ENCODE measurements at regions not wholly inside any gene's neighbourhood (a gene's known extent, or its start where the extent isn't known, plus 50 kb on each side); places are given as distances from the start of the nearest gene placed in this dataset.

- 33% methylated on average over 1 of the region's 2 CpGs for WGBS (ENCODE audit: insufficient coverage)
- intact Hi-C loops (cut with micrococcal nuclease), result no loop called here
- no peak for TF ChIP-seq CTCF (IDR thresholded peaks at IDR 0.05)
- H3K4me1 Mint-ChIP-seq, result peaks cover 10 to 12% of the 10 kb centered on the region in 2 donors
- H3K36me3 ChIP-seq (ENCODE audit: control insufficient read depth, insufficient read depth, low read length), result no peaks in the 10 kb centered on the region
- no peak for DNase-seq
- no peak overlapping the region for H3K4me3 ChIP-seq (ENCODE audit: low read length)
- H3K27ac Mint-ChIP-seq, result no peak overlapping the region
- no peaks in the 10 kb centered on the region for H3K27me3 ChIP-seq (ENCODE audit: control insufficient read depth, insufficient read depth, low read length)
- H3K27ac ChIP-seq (ENCODE audit: low read length), result no peak overlapping the region
- no peaks in the 10 kb centered on the region for H3K36me3 Mint-ChIP-seq
- H3K9me3 ChIP-seq (ENCODE audit: control insufficient read depth, insufficient read depth, low read length), result peaks cover 8% of the 10 kb centered on the region
- peaks cover 7% of the 10 kb centered on the region for H3K4me1 ChIP-seq (ENCODE audit: control insufficient read depth, insufficient read depth, low read length)
- H3K9me3 Mint-ChIP-seq, result no peaks in the 10 kb centered on the region
- peaks cover 15 to 18% of the 10 kb centered on the region in 2 donors for H3K27me3 Mint-ChIP-seq (ENCODE audit: low read depth in 2 of 2)
- no peak overlapping the region for H3K4me3 Mint-ChIP-seq
- no peak for ATAC-seq
Observed at GRCh38 chr11:123258877-123259276, 63.8 kb upstream of the CLMP start.

GRCh38 chr11:123257370-123257769 is 62.3 kb upstream of the CLMP start:
- Mint-ChIP-seq H3K4me3 (no peak overlapping the region), H3K4me1 (peaks cover 10 to 12% of the 10 kb centered on the region in 2 donors), H3K27me3 (ENCODE audit: low read depth in 2 of 2) (peaks cover 9 to 11% of the 10 kb centered on the region in 2 donors), H3K27ac (no peak overlapping the region), H3K36me3 (no peaks in the 10 kb centered on the region), H3K9me3 (no peaks in the 10 kb centered on the region)
- H3K4me1 ChIP-seq (ENCODE audit: control insufficient read depth, insufficient read depth, low read length), result peaks cover 7% of the 10 kb centered on the region
- no peak for TF ChIP-seq CTCF (IDR thresholded peaks at IDR 0.05)
- DNase-seq (no peak), ATAC-seq (no peak)
- H3K27me3 ChIP-seq (ENCODE audit: control insufficient read depth, insufficient read depth, low read length), result no peaks in the 10 kb centered on the region
- H3K36me3 ChIP-seq (ENCODE audit: control insufficient read depth, insufficient read depth, low read length), result no peaks in the 10 kb centered on the region
- H3K4me3 ChIP-seq (ENCODE audit: low read length), result no peak overlapping the region
- intact Hi-C loops (cut with micrococcal nuclease), result no loop called here
- no peak overlapping the region for H3K27ac ChIP-seq (ENCODE audit: low read length)
- WGBS (ENCODE audit: insufficient coverage), result 94% methylated on average over 2 of the region's 5 CpGs
- peaks cover 8% of the 10 kb centered on the region for H3K9me3 ChIP-seq (ENCODE audit: control insufficient read depth, insufficient read depth, low read length)

- 94% methylated on average over 8 of the region's 8 CpGs for WGBS (ENCODE audit: insufficient coverage)
- peaks cover 0 to 6% of the 10 kb centered on the region in 2 donors for H3K4me1 Mint-ChIP-seq
- H3K27ac Mint-ChIP-seq, result no peak overlapping the region
- peaks cover 2 to 21% of the 10 kb centered on the region in 2 donors for H3K27me3 Mint-ChIP-seq (ENCODE audit: low read depth in 2 of 2)
- H3K36me3 Mint-ChIP-seq, result no peaks in the 10 kb centered on the region
- Histone ChIP-seq H3K36me3 (ENCODE audit: control insufficient read depth, insufficient read depth, low read length) (no peaks in the 10 kb centered on the region), H3K4me1 (ENCODE audit: control insufficient read depth, insufficient read depth, low read length) (no peaks in the 10 kb centered on the region), H3K9me3 (ENCODE audit: control insufficient read depth, insufficient read depth, low read length) (peaks cover 8% of the 10 kb centered on the region), H3K27me3 (ENCODE audit: control insufficient read depth, insufficient read depth, low read length) (no peaks in the 10 kb centered on the region), H3K4me3 (ENCODE audit: low read length) (no peak overlapping the region), H3K27ac (ENCODE audit: low read length) (no peak overlapping the region)
- intact Hi-C loops (cut with micrococcal nuclease), result no loop called here
- no peak for TF ChIP-seq CTCF (IDR thresholded peaks at IDR 0.05)
- ATAC-seq (no peak), DNase-seq (no peak)
- no peaks in the 10 kb centered on the region for H3K9me3 Mint-ChIP-seq
- no peak overlapping the region for H3K4me3 Mint-ChIP-seq
Observed at GRCh38 chr11:123255909-123256308, 60.9 kb upstream of the CLMP start.

- H3K4me3 ChIP-seq (ENCODE audit: low read length), result no peak overlapping the region
- intact Hi-C loops (cut with micrococcal nuclease), result no loop called here
- whole genome bisulfite sequencing (ENCODE audit: insufficient coverage), result 95% methylated on average over 3 of the region's 3 CpGs
- no peaks in the 10 kb centered on the region for H3K36me3 ChIP-seq (ENCODE audit: control insufficient read depth, insufficient read depth, low read length)
- TF ChIP-seq CTCF (IDR thresholded peaks at IDR 0.05), result no peak
- no peak overlapping the region for H3K4me3 Mint-ChIP-seq
- no peaks in the 10 kb centered on the region for H3K27me3 ChIP-seq (ENCODE audit: control insufficient read depth, insufficient read depth, low read length)
- peaks cover 0 to 6% of the 10 kb centered on the region in 2 donors for H3K4me1 Mint-ChIP-seq
- no peak overlapping the region for H3K27ac ChIP-seq (ENCODE audit: low read length)
- no peaks in the 10 kb centered on the region for H3K4me1 ChIP-seq (ENCODE audit: control insufficient read depth, insufficient read depth, low read length)
- H3K9me3 Mint-ChIP-seq, result no peaks in the 10 kb centered on the region
- H3K9me3 ChIP-seq (ENCODE audit: control insufficient read depth, insufficient read depth, low read length), result peaks cover 8% of the 10 kb centered on the region
- no peaks in the 10 kb centered on the region for H3K36me3 Mint-ChIP-seq
- no peak for ATAC-seq
- DNase-seq, result no peak
- H3K27ac Mint-ChIP-seq, result no peak overlapping the region
- H3K27me3 Mint-ChIP-seq (ENCODE audit: low read depth in 2 of 2), result peaks cover 9 to 25% of the 10 kb centered on the region in 2 donors
Observed at GRCh38 chr11:123254357-123254756, 59.3 kb upstream of the CLMP start.

Measured in natural killer cell (primary cell).